ENCODE measurements at regions not wholly inside any gene's neighbourhood (a gene's known extent, or its start where the extent isn't known, plus 50 kb on each side); places are given as distances from the start of the nearest gene placed in this dataset.

GRCh38 chr5:124231802-124232201, 514.6 kb downstream of the ZNF608 start:
- POLR2A ChIA-PET = no interaction called here
- H3K9me3 ChIP-seq (ENCODE audit: control extremely low read depth in 1 of 3, control insufficient read depth in 2 of 3, insufficient read depth in 1 of 3, low read length in 2 of 3) = no peaks in the 10 kb centered on the region

DNA sequence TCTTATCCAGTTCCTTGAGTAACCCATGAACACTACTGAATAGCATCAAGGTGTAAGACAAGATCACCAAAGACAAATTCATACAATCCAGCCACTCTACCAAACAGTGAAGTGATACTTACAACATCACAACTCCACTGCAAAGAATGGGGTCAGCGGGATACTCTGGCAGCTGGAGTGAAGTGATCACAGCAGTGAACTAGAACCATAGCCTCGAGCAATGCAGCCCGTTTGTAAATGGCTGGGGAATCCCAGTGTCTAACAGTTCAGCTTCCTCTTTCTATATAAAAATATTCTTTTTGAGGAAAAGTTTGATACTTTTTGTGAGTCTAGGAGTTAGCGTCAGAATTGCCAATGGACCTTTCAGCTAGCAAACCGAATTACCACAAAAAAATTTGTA, 515.2 kb downstream of the ZNF608 start:
- POLR2A ChIA-PET = no interaction called here
- no peak for TF ChIP-seq CTCF (IDR thresholded peaks at IDR 0.05)
- TF ChIP-seq EZH2 (IDR thresholded peaks at IDR 0.05; ENCODE audit: borderline replicate concordance, insufficient read depth, low read depth, low read length, poor library complexity, severe bottlenecking) = no peak
- H3K27ac ChIP-seq (ENCODE audit: low read length in 2 of 2) = no peak overlapping the region
- intact Hi-C loops (cut with micrococcal nuclease) = no loop called here
- peak; percentile 36 for DNase-seq
- no peak overlapping the region for H3K4me3 ChIP-seq (ENCODE audit: control extremely low read depth in 1 of 5, extremely low read depth in 1 of 5, insufficient read depth in 1 of 5, low read depth in 2 of 5, low read length in 4 of 5)
- H3K4me3 Mint-ChIP-seq = peak overlapping the region; percentile 35
- no peaks in the 10 kb centered on the region for H3K9me3 ChIP-seq (ENCODE audit: control extremely low read depth in 1 of 3, control insufficient read depth in 2 of 3, insufficient read depth in 1 of 3, low read length in 2 of 3)
- no peaks in the 10 kb centered on the region for H3K36me3 ChIP-seq (replicated peaks in 1 of 2; ENCODE audit: control extremely low read depth in 1 of 2, control insufficient read depth in 1 of 2, extremely low read depth in 1 of 2, insufficient read depth in 2 of 2, low read length in 1 of 2)
- no peak overlapping the region for H2AFZ ChIP-seq (ENCODE audit: insufficient read depth, low read depth, low read length, poor library complexity, severe bottlenecking)
- H4K20me1 ChIP-seq (ENCODE audit: control insufficient read depth, insufficient read depth, low read length, poor library complexity, severe bottlenecking) = no peaks in the 10 kb centered on the region
- ATAC-seq (ENCODE audit: low read depth) = no peak
- H3K4me2 ChIP-seq (replicated peaks; ENCODE audit: low read depth, low read length, poor library complexity, severe bottlenecking) = peak overlapping the region; percentile 16
- no peak overlapping the region for H3K27ac Mint-ChIP-seq
- H3K9me3 Mint-ChIP-seq (ENCODE audit: insufficient read depth) = no peaks in the 10 kb centered on the region
- H3K9ac ChIP-seq (ENCODE audit: low read length) = no peak overlapping the region
- no CpG with 5 or more reads among the region's 5 CpGs for WGBS (ENCODE audit: insufficient coverage)
- CTCF ChIA-PET = interaction anchor here (0.6 kb wide), 1 partner anchor 174 kb away, joined by 4 read pairs; no protein-coding TSS in a partner anchor
- H3K27me3 ChIP-seq (replicated peaks in 1 of 4; ENCODE audit: control extremely low read depth in 1 of 4, control insufficient read depth in 3 of 4, insufficient read depth in 4 of 4, low read length in 3 of 4) = no peaks in the 10 kb centered on the region
- H3K79me2 ChIP-seq (ENCODE audit: control insufficient read depth, insufficient read depth, low read length) = no peaks in the 10 kb centered on the region
- H3K4me1 ChIP-seq (ENCODE audit: control insufficient read depth in 2 of 2, insufficient read depth in 2 of 2, low read length in 2 of 2) = peaks cover 12 to 18% of the 10 kb centered on the region in 2 donors
- H3K4me1 Mint-ChIP-seq = peaks cover 30% of the 10 kb centered on the region
- H3K27me3 Mint-ChIP-seq = no peaks in the 10 kb centered on the region

More at GRCh38 chr5:124231802-124232201, 514.6 kb downstream of the ZNF608 start:
- H3K4me2 ChIP-seq (replicated peaks; ENCODE audit: low read depth, low read length, poor library complexity, severe bottlenecking) = peak overlapping the region; percentile 16
- H3K36me3 ChIP-seq (replicated peaks in 1 of 2; ENCODE audit: control extremely low read depth in 1 of 2, control insufficient read depth in 1 of 2, extremely low read depth in 1 of 2, insufficient read depth in 2 of 2, low read length in 1 of 2) = no peaks in the 10 kb centered on the region
- CTCF ChIA-PET = no interaction called here
- H3K4me1 Mint-ChIP-seq = peaks cover 30% of the 10 kb centered on the region
- DNase-seq (no peak), ATAC-seq (ENCODE audit: low read depth) (no peak)
- no peak overlapping the region for H3K27ac Mint-ChIP-seq
- H3K4me1 ChIP-seq (ENCODE audit: control insufficient read depth in 2 of 2, insufficient read depth in 2 of 2, low read length in 2 of 2) = peaks cover 12 to 18% of the 10 kb centered on the region in 2 donors
- no peaks in the 10 kb centered on the region for H3K27me3 Mint-ChIP-seq
- WGBS (ENCODE audit: insufficient coverage) = no CpG with 5 or more reads among the region's 3 CpGs
- H3K9ac ChIP-seq (ENCODE audit: low read length) = no peak overlapping the region
- no peak overlapping the region for H3K27ac ChIP-seq (ENCODE audit: low read length in 2 of 2)
- no peak for TF ChIP-seq EZH2 (IDR thresholded peaks at IDR 0.05; ENCODE audit: borderline replicate concordance, insufficient read depth, low read depth, low read length, poor library complexity, severe bottlenecking)
- TF ChIP-seq CTCF (IDR thresholded peaks at IDR 0.05) = no peak
- H4K20me1 ChIP-seq (ENCODE audit: control insufficient read depth, insufficient read depth, low read length, poor library complexity, severe bottlenecking) = no peaks in the 10 kb centered on the region
- no peak overlapping the region for H3K4me3 ChIP-seq (ENCODE audit: control extremely low read depth in 1 of 5, extremely low read depth in 1 of 5, insufficient read depth in 1 of 5, low read depth in 2 of 5, low read length in 4 of 5)
- no peak overlapping the region for H3K4me3 Mint-ChIP-seq
- intact Hi-C loops (cut with micrococcal nuclease) = no loop called here
- no peaks in the 10 kb centered on the region for H3K27me3 ChIP-seq (replicated peaks in 1 of 4; ENCODE audit: control extremely low read depth in 1 of 4, control insufficient read depth in 3 of 4, insufficient read depth in 4 of 4, low read length in 3 of 4)
- no peaks in the 10 kb centered on the region for H3K79me2 ChIP-seq (ENCODE audit: control insufficient read depth, insufficient read depth, low read length)
- no peak overlapping the region for H2AFZ ChIP-seq (ENCODE audit: insufficient read depth, low read depth, low read length, poor library complexity, severe bottlenecking)
- H3K9me3 Mint-ChIP-seq (ENCODE audit: insufficient read depth) = no peaks in the 10 kb centered on the region
